A673 (cell line): ENCODE measurements at regions not wholly inside any gene's neighbourhood (a gene's known extent, or its start where the extent isn't known, plus 50 kb on each side); places are given as distances from the start of the nearest gene placed in this dataset.

ENCODE experiments used
- BruUV-seq: library from RNA; stranded (reverse); fragments of 400-500 nt; replicated peaks from 2 replicates; lab custom pipeline; 2021; lab: Mats Ljungman, UMichigan
- CTCF ChIA-PET: fragments of 300-600 bp; sonication (Branson Sonifier 250); formaldehyde crosslinking; loops from one replicate; lab custom pipeline; 2022; ENCODE audit warnings: antibody characterized with exemption; lab: Charles Lee
- POLR2A ChIA-PET: fragments of 300-600 bp; sonication (Branson Sonifier 250); formaldehyde crosslinking; loops from one replicate; lab custom pipeline; 2022; ENCODE audit warnings: antibody characterized with exemption; ENCODE audit not compliant: low non-redundant PET; lab: Charles Lee
- DNase-seq: peaks from one replicate; pipeline ENCODE4 v3.0.0-alpha.2; 2015; ENCODE audit warnings: low spot score
- H3K27ac ChIP-seq: fragments of 200-600 bp; sonication (generic); 2 replicates; pipeline ENCODE4 v1.5.1; 2016; ENCODE audit warnings: mixed run types, low read depth, mild to moderate bottlenecking, mixed read lengths, antibody characterized with exemption, low read length; ENCODE audit not compliant: poor library complexity, severe bottlenecking
- H3K27me3 ChIP-seq: fragments of 200-600 bp; sonication (generic); replicated peaks from 2 replicates; pipeline ENCODE4 v1.6.1; 2017; ENCODE audit warnings: mixed run types, low read depth, mild to moderate bottlenecking, mixed read lengths, antibody characterized with exemption, low read length; ENCODE audit not compliant: insufficient read depth, poor library complexity
- H3K36me3 ChIP-seq: fragments of 200-600 bp; sonication (generic); 2 replicates; pipeline ENCODE4 v1.6.1; 2016; ENCODE audit warnings: mixed run types, mild to moderate bottlenecking, mixed read lengths, antibody characterized with exemption, low read length; ENCODE audit not compliant: insufficient read depth, poor library complexity, severe bottlenecking
- H3K4me1 ChIP-seq: fragments of 200-600 bp; sonication (generic); 2 replicates; pipeline ENCODE4 v1.6.1; 2017; ENCODE audit warnings: mixed run types, mild to moderate bottlenecking, mixed read lengths, antibody characterized with exemption, low read length; ENCODE audit not compliant: insufficient read depth, poor library complexity, severe bottlenecking
- H3K4me3 ChIP-seq: fragments of 200-600 bp; sonication (generic); 2 replicates; pipeline ENCODE4 v1.5.1; 2016; ENCODE audit warnings: low read depth, mixed run types, mild to moderate bottlenecking, mixed read lengths, low read length; ENCODE audit not compliant: poor library complexity, severe bottlenecking
- H3K9me3 ChIP-seq: fragments of 200-600 bp; sonication (generic); 2 replicates; pipeline ENCODE4 v1.6.1; 2016; ENCODE audit warnings: mixed run types, low read depth, mild to moderate bottlenecking, mixed read lengths, antibody characterized with exemption, low read length; ENCODE audit not compliant: poor library complexity, severe bottlenecking
- CTCF ChIP-seq: fragments of 300-800, 200-600 bp; sonication (generic); conservative IDR thresholded peaks from 2 replicates; pipeline ENCODE4 v1.5.1; 2017; ENCODE audit warnings: low read depth, mild to moderate bottlenecking, antibody characterized with exemption, low read length, moderate library complexity, mixed read lengths
- EZH2 ChIP-seq: fragments of 200-600 bp; sonication (generic); IDR thresholded peaks from 2 replicates; pipeline ENCODE4 v1.6.1; 2017; ENCODE audit warnings: borderline replicate concordance, low read depth, mild to moderate bottlenecking, mixed read lengths, antibody characterized with exemption, low read length; ENCODE audit not compliant: poor library complexity, severe bottlenecking
- intact Hi-C: fragments of 100-400 bp; cut with micrococcal nuclease; formaldehyde crosslinking; loops from one replicate; pipeline ENCODE4 v1.10.0; 2022; ENCODE audit not compliant: unreplicated experiment

GRCh38 chr14:38964630-38965029 lies 138.4 kb downstream of the SEC23A start:
- Histone ChIP-seq H3K27ac (no peak overlapping the region), H3K27me3 (no peaks in the 10 kb centered on the region), H3K4me3 (no peak overlapping the region), H3K36me3 (no peaks in the 10 kb centered on the region), H3K9me3 (no peaks in the 10 kb centered on the region), H3K4me1 (no peaks in the 10 kb centered on the region)
- BruUV-seq = no TSS peak
- DNase-seq = no peak
- CTCF ChIA-PET = no interaction called here
- intact Hi-C loops = no loop called here
- POLR2A ChIA-PET = no interaction called here
- TF ChIP-seq EZH2 (no peak), CTCF (no peak)

- no TSS peak for BruUV-seq
- CTCF ChIA-PET = no interaction called here
- no peak for DNase-seq
- intact Hi-C loops = no loop called here
- TF ChIP-seq CTCF = no peak
- TF ChIP-seq EZH2 = no peak
- Histone ChIP-seq H3K9me3 (no peaks in the 10 kb centered on the region), H3K4me3 (no peak overlapping the region), H3K36me3 (no peaks in the 10 kb centered on the region), H3K27me3 (no peaks in the 10 kb centered on the region), H3K4me1 (no peaks in the 10 kb centered on the region), H3K27ac (no peak overlapping the region)
- POLR2A ChIA-PET = no interaction called here
These were observed 142.0 kb downstream of the SEC23A start for GRCh38 chr14:38960946-38961531.

GRCh38 chr14:38959021-38959420 lies 144.0 kb downstream of the SEC23A start:
- intact Hi-C loops = no loop called here
- Histone ChIP-seq H3K9me3 (no peaks in the 10 kb centered on the region), H3K27ac (no peak overlapping the region), H3K36me3 (no peaks in the 10 kb centered on the region), H3K4me1 (no peaks in the 10 kb centered on the region), H3K27me3 (no peaks in the 10 kb centered on the region), H3K4me3 (no peak overlapping the region)
- no peak for TF ChIP-seq EZH2
- no peak for TF ChIP-seq CTCF
- DNase-seq = no peak
- ChIA-PET POLR2A (no interaction called here), CTCF (no interaction called here)
- BruUV-seq = no TSS peak
